Cardiac muscle cell (in vitro differentiated cells and primary cell): ENCODE measurements at regions not wholly inside any gene's neighbourhood (a gene's known extent, or its start where the extent isn't known, plus 50 kb on each side); places are given as distances from the start of the nearest gene placed in this dataset.

Experiments
- DNase-seq, 2 donors: peaks; one replicate each; pipeline versions ENCODE4 v3.0.0 to v3.0.0-alpha.2; 2010 to 2017; ENCODE audit warnings: low read depth in 1 of 2, low spot score in 1 of 2
- H3K27ac ChIP-seq: fragments of 200-600 bp; sonication (generic); 2 replicates; pipeline ENCODE4 v1.5.1; 2016
- H3K27me3 ChIP-seq: fragments of 200-600 bp; sonication (generic); 2 replicates; pipeline ENCODE4 v1.6.0; 2016; ENCODE audit warnings: control low read depth
- H3K36me3 ChIP-seq: fragments of 200-600 bp; sonication (generic); 2 replicates; pipeline ENCODE4 v1.5.1; 2016; ENCODE audit warnings: control low read depth
- H3K4me1 ChIP-seq: fragments of 200-600 bp; sonication (generic); 2 replicates; pipeline ENCODE4 v1.8.1; 2017; ENCODE audit warnings: low read depth, mild to moderate bottlenecking, mixed run types
- H3K4me3 ChIP-seq: fragments of 200-600 bp; sonication (generic); 2 replicates; pipeline ENCODE4 v1.5.1; 2016; ENCODE audit warnings: mild to moderate bottlenecking
- H3K9me3 ChIP-seq: fragments of 200-600 bp; sonication (generic); 2 replicates; pipeline ENCODE4 v1.5.1; 2017; ENCODE audit warnings: low read depth, mild to moderate bottlenecking, control low read depth
- CTCF ChIP-seq: IDR thresholded peaks from 2 replicates; pipeline ENCODE4 v1.5.1; 2012; ENCODE audit warnings: low read depth, mild to moderate bottlenecking, low read length

- no peak overlapping the region for H3K27ac ChIP-seq
- H3K36me3 ChIP-seq: no peaks in the 10 kb centered on the region
- H3K27me3 ChIP-seq: no peaks in the 10 kb centered on the region
- DNase-seq: no peak
- H3K9me3 ChIP-seq: no peaks in the 10 kb centered on the region
- peaks cover 13% of the 10 kb centered on the region for H3K4me1 ChIP-seq
- no peak for TF ChIP-seq CTCF
- no peak overlapping the region for H3K4me3 ChIP-seq
These were observed 190.0 kb upstream of the MKI67 start for GRCh38 chr10:128316121-128316726.

GRCh38 chr10:128316925-128317324 is 190.7 kb upstream of the MKI67 start:
- DNase-seq: no peak
- H3K27me3 ChIP-seq: no peaks in the 10 kb centered on the region
- TF ChIP-seq CTCF: no peak
- H3K4me1 ChIP-seq: peaks cover 13% of the 10 kb centered on the region
- no peaks in the 10 kb centered on the region for H3K9me3 ChIP-seq
- H3K36me3 ChIP-seq: no peaks in the 10 kb centered on the region
- H3K27ac ChIP-seq: no peak overlapping the region
- H3K4me3 ChIP-seq: no peak overlapping the region

GRCh38 chr10:128318366-128318765 is 192.1 kb upstream of the MKI67 start:
- H3K4me3 ChIP-seq: no peak overlapping the region
- H3K27me3 ChIP-seq: no peaks in the 10 kb centered on the region
- H3K36me3 ChIP-seq: no peaks in the 10 kb centered on the region
- H3K27ac ChIP-seq: peak overlapping the region; percentile 44
- TF ChIP-seq CTCF: no peak
- DNase-seq: peak in 1 of 2 donors; percentile 27
- peaks cover 13% of the 10 kb centered on the region for H3K4me1 ChIP-seq
- H3K9me3 ChIP-seq: no peaks in the 10 kb centered on the region

GRCh38 chr10:128318913-128319312 is 192.7 kb upstream of the MKI67 start:
- Histone ChIP-seq H3K4me3 (no peak overlapping the region), H3K27ac (peak overlapping the region; percentile 44), H3K27me3 (no peaks in the 10 kb centered on the region), H3K4me1 (peaks cover 13% of the 10 kb centered on the region), H3K9me3 (no peaks in the 10 kb centered on the region), H3K36me3 (no peaks in the 10 kb centered on the region)
- no peak for TF ChIP-seq CTCF
- no peak for DNase-seq

GRCh38 chr10:128322106-128322505 is 195.9 kb upstream of the MKI67 start:
- no peaks in the 10 kb centered on the region for H3K27me3 ChIP-seq
- H3K4me3 ChIP-seq: no peak overlapping the region
- H3K4me1 ChIP-seq: peaks cover 17% of the 10 kb centered on the region
- no peak for DNase-seq
- H3K36me3 ChIP-seq: no peaks in the 10 kb centered on the region
- no peaks in the 10 kb centered on the region for H3K9me3 ChIP-seq
- TF ChIP-seq CTCF: no peak
- no peak overlapping the region for H3K27ac ChIP-seq

- peaks cover 17% of the 10 kb centered on the region for H3K4me1 ChIP-seq
- H3K4me3 ChIP-seq: no peak overlapping the region
- DNase-seq: no peak
- H3K27me3 ChIP-seq: no peaks in the 10 kb centered on the region
- H3K9me3 ChIP-seq: no peaks in the 10 kb centered on the region
- TF ChIP-seq CTCF: no peak
- no peak overlapping the region for H3K27ac ChIP-seq
- no peaks in the 10 kb centered on the region for H3K36me3 ChIP-seq
These were observed 196.7 kb upstream of the MKI67 start for GRCh38 chr10:128322950-128323349.
